Hematopoietic multipotent progenitor cell (in vitro differentiated cells): ENCODE measurements at regions not wholly inside any gene's neighbourhood (a gene's known extent, or its start where the extent isn't known, plus 50 kb on each side); places are given as distances from the start of the nearest gene placed in this dataset.
A peak's percentile ranks its signal among the peaks of the same experiment; 100 is the strongest.
"Not testable (repeated sequence)": the region's sequence is repeated elsewhere in the genome, so short reads cannot be mapped to it uniquely, and the experiment has no call there.

Source experiments
- DNase-seq, 3 donors: peaks; one replicate each; pipeline ENCODE4 v3.0.0-alpha.2; 2011 to 2015; ENCODE audit warnings: low read depth in 2 of 3, low spot score in 2 of 3

DNA sequence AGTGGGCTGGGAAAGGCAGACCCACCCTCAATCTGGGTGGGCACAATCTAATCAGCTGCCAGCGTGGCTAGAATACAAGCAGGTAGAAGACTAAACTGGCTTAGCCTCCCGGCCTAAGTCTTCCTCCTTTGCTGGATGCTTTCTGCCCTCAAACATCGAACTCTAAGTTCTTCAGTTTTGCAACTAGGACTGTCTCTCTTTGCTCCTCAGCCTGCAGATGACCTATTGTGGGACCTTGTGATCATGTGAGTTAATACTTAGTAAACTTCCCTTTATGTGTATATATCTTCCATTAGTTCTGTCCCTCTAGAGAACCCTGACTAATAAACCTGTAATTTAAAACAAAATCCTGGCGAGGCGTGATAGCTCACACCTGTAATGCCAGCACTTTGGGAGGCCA, 51.8 kb upstream of the SLC39A8 start:
- not testable (repeated sequence) for DNase-seq

DNA sequence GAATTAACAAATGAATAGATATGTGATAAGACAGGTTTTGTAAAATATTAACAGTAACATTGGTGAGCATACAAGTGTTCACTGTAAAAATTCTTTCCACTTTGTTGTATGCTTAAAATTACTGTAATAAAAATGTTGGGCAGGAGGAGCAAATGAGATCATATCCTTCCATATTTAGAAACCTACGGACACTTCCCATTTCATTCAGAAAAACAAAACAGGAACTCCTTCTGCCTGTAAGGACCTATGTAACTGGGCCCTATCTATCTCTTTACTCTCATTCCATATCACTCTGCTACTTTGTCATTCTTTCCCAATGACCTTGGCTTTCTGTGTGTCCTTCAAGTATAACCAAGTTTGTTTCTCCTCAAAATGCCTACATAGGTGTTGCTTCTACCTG, 53.7 kb upstream of the SLC39A8 start:
- no peak for DNase-seq

DNA sequence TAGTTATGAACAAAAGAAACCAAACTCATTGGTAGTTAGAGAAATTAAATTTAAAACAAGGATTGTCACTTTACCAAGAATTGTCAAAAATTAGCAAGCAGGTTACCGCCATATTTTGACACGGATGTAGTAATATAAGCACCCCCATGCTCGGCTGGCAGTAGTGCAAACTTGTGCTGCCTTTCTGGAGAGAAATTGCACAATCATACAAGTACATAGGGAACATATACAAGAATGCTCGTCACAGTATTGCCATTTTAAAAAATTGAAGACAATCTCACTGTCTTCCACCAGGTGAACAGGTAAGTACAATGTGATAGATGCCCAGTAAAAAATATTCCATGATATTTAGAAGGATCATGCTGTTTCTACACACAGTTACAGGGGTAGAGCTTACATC, 55.6 kb upstream of the SLC39A8 start:
- DNase-seq = no peak

DNA sequence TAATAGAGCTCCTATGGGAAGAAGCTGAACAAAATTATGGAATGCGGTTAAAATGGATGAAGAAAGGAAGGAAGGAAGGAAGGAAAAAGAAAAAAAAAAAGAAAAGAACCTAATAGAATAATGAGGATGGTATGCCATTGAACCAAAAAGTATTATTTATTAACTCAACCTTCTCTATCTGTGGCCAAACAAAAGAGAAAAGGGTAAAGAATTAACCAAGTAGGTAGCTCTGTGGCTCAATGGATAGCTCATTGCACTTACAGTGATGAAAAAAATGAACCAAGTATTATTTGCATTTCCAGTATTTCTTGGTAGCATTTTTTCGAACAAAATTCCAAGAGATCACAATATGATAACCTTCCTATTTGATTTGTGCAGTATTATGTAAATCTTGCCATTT, 56.9 kb upstream of the SLC39A8 start:
- DNase-seq = no peak

GRCh38 chr4:102403116-102403515, 57.8 kb upstream of the SLC39A8 start:
- no peak for DNase-seq

- DNase-seq = no peak
These were observed 59.2 kb upstream of the SLC39A8 start for GRCh38 chr4:102404431-102404969.

- no peak for DNase-seq
These were observed 60.6 kb upstream of the SLC39A8 start for GRCh38 chr4:102405821-102406401.

DNA sequence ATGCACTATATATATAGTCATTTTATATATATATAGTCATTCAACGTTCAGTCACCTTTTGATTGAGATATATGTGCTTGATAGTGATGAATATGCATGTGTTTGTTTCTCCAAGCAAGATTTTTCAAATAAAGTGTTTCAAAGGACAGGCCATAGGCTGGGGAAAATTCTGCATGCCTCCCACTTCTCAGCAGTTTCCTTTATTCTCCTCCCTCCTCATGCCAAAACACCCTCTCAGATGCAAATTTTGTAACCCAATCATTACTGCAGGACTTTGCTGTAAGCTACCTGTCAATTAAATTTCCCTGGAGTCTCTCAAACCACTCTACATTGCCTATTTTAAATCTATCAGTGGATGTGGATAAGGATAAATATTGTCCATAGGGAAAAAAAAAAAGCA, 65.6 kb upstream of the SLC39A8 start:
- not testable (repeated sequence) for DNase-seq

DNA sequence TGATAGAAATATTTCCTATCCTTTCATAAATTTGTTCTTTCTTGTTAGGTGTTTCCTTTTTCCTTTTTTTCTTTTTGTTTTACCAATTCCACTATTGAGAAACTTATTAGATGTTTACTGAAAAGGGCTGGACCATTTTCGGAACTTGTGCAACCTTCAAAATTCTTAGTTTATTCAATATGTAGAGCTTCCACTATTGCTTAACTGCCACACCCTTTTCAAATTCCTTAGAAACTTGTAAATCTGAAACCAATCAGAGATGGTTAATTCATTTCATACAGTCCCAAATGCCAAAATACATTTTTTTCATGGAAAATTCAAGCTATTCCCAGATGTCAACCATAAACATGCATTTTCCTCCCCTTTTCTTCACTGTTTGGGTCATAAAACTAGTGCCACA, 66.1 kb upstream of the SLC39A8 start:
- no peak for DNase-seq

GRCh38 chr4:102416765-102417164, 71.5 kb upstream of the SLC39A8 start:
- DNase-seq = no peak

- peak in 2 of 3 donors; percentile 18 to 56 for DNase-seq
These were observed 75.5 kb upstream of the SLC39A8 start for GRCh38 chr4:102420563-102421398.

- DNase-seq = no peak
These were observed 77.6 kb upstream of the SLC39A8 start for GRCh38 chr4:102422843-102423242.

DNA sequence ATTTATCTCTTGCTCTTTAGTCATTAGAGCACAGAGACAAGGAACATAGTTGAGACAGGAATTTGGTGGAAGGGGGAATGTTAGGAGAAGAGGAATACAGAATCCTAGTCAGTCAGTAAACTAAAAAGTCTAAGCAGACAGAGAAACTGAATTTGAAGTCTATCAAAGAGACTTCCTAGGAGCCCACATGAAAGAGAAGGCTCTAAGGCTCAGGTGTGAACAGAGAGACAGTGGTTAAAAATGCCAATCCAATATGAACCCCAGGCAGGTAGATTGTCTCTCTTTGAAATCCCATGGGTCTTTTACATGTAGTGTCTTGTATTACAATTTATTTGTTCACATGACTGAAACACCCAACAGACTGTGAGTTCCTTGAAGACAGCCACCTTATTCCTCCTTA, 77.8 kb upstream of the NFKB1 start:
- no peak for DNase-seq

- no peak for DNase-seq
These were observed 73.7 kb upstream of the NFKB1 start for GRCh38 chr4:102427371-102427998.

GRCh38 chr4:102428122-102428521, 73.0 kb upstream of the NFKB1 start:
- DNase-seq = no peak

GRCh38 chr4:102429553-102429952, 71.6 kb upstream of the NFKB1 start:
- DNase-seq = no peak

DNA sequence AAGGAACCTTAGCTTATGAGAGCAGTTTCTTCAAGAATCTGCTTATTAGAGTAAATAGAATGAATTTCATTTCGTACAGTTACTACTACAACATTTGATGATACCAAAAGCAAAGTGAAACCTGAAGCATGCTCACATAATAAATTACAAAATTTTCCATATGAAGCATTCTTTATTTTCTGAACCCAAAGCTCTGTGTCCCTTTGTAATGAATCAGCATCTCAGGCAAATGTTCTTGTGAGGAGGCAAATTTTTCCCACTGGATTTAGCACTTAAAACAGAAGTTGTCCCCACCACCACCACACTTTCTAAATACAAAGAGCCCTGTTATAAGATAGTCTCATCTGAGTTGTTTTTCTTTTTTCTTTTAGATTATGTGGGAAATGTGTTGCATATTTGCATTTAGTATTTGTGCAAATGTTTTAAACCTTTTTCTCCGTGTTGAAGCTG, 70.7 kb upstream of the NFKB1 start:
- DNase-seq = peak in 1 of 3 donors; percentile 8

DNA sequence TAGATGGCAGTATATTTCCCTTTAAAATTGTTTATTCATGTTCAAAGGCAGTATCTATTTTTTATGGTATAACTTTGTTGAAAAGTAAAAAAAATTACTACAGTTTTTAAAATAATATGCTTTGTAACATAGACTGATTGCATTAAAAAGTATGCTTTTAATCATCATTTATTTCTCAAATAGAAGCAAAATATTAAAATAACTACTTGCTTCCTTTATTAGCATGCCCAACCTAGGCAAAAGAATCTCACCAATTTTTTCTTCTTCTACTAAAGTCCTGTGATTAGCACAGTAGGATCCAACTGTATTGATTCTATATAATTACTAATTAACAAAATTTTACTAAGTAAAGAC, 69.6 kb upstream of the NFKB1 start:
- DNase-seq = no peak

GRCh38 chr4:102437111-102437510, 64.0 kb upstream of the NFKB1 start:
- DNase-seq = no peak

- peak in 1 of 3 donors; percentile 9 for DNase-seq
These were observed 62.5 kb upstream of the NFKB1 start for GRCh38 chr4:102438396-102439235.

- DNase-seq = no peak
These were observed 61.9 kb upstream of the NFKB1 start for GRCh38 chr4:102439236-102439614.
